Astrocyte (in vitro differentiated cells and primary cell): ENCODE measurements at regions not wholly inside any gene's neighbourhood (a gene's known extent, or its start where the extent isn't known, plus 50 kb on each side); places are given as distances from the start of the nearest gene placed in this dataset.

Experiments used
- DNase-seq: peaks from one replicate; pipeline ENCODE4 v3.0.0-alpha.2; 2010; ENCODE audit warnings: low read depth
- FAIRE-seq: peaks from 2 replicates; lab custom pipeline; 2011; peaks lifted over from hg19 to GRCh38; lab: Jason Lieb, UNC
- H2AFZ ChIP-seq: 2 replicates; pipeline ENCODE4 v1.6.0; 2012; ENCODE audit warnings: low read depth, low read length, inconsistent platforms
- H3K27ac ChIP-seq: 2 replicates; pipeline ENCODE4 v1.5.1; 2011; ENCODE audit warnings: low read depth, low read length, inconsistent platforms
- H3K27me3 ChIP-seq: 2 replicates; pipeline ENCODE4 v1.6.0; 2011; ENCODE audit warnings: low read length, inconsistent platforms; ENCODE audit not compliant: insufficient read depth
- H3K36me3 ChIP-seq: 2 replicates; pipeline ENCODE4 v1.5.1; 2011; ENCODE audit warnings: low read length, inconsistent platforms; ENCODE audit not compliant: insufficient read depth
- H3K4me1 ChIP-seq: 2 replicates; pipeline ENCODE4 v1.5.1; 2011; ENCODE audit warnings: low read length, inconsistent platforms; ENCODE audit not compliant: insufficient read depth
- H3K4me2 ChIP-seq: 2 replicates; pipeline ENCODE4 v1.6.0; 2012; ENCODE audit warnings: low read length, inconsistent platforms
- H3K4me3 ChIP-seq: 2 replicates; pipeline ENCODE4 v1.5.1; 2011; ENCODE audit warnings: low read depth, mild to moderate bottlenecking, low read length, inconsistent platforms; ENCODE audit not compliant: insufficient read depth
- H3K79me2 ChIP-seq: 2 replicates; pipeline ENCODE4 v1.6.0; 2012; ENCODE audit warnings: mild to moderate bottlenecking, low read length, inconsistent platforms; ENCODE audit not compliant: insufficient read depth
- H3K9ac ChIP-seq: 2 replicates; pipeline ENCODE4 v1.6.0; 2012; ENCODE audit warnings: mild to moderate bottlenecking, low read length, inconsistent platforms
- H3K9me3 ChIP-seq: 2 replicates; pipeline ENCODE4 v1.5.1; 2012; ENCODE audit warnings: low read depth, mild to moderate bottlenecking, low read length, inconsistent platforms; ENCODE audit not compliant: insufficient read depth
- H4K20me1 ChIP-seq: 2 replicates; pipeline ENCODE4 v1.6.0; 2012; ENCODE audit warnings: low read length, inconsistent platforms; ENCODE audit not compliant: insufficient read depth
- H3K27ac Mint-ChIP-seq: one replicate; pipeline ENCODE4 v1.8.0; 2021; ENCODE audit warnings: mild to moderate bottlenecking, mixed read lengths; ENCODE audit not compliant: unreplicated experiment
- H3K27me3 Mint-ChIP-seq: one replicate; pipeline ENCODE4 v1.8.0; 2021; ENCODE audit warnings: low read depth, mixed read lengths; ENCODE audit not compliant: unreplicated experiment
- H3K36me3 Mint-ChIP-seq: one replicate; pipeline ENCODE4 v1.8.0; 2021; ENCODE audit warnings: low read depth, mixed read lengths; ENCODE audit not compliant: unreplicated experiment
- H3K4me1 Mint-ChIP-seq: one replicate; pipeline ENCODE4 v1.8.0; 2021; ENCODE audit warnings: low read depth, mixed read lengths; ENCODE audit not compliant: unreplicated experiment
- H3K4me3 Mint-ChIP-seq: one replicate; pipeline ENCODE4 v1.8.0; 2021; ENCODE audit warnings: mild to moderate bottlenecking, moderate library complexity, mixed read lengths; ENCODE audit not compliant: unreplicated experiment
- H3K9me3 Mint-ChIP-seq: one replicate; pipeline ENCODE4 v1.8.0; 2021; ENCODE audit warnings: mild to moderate bottlenecking, mixed read lengths; ENCODE audit not compliant: unreplicated experiment
- EZH2 ChIP-seq: IDR thresholded peaks from 2 replicates; pipeline ENCODE4 v1.6.1; 2012; ENCODE audit warnings: mild to moderate bottlenecking, low read length, inconsistent platforms; ENCODE audit not compliant: insufficient read depth
- TF ChIP-seq, protein P1 (sequence below): IDR thresholded peaks from 2 replicates; pipeline ENCODE4 v1.5.1; 2011; ENCODE audit warnings: low read depth, mild to moderate bottlenecking, inconsistent platforms, low read length, moderate library complexity; ENCODE audit not compliant: insufficient read depth

DNA sequence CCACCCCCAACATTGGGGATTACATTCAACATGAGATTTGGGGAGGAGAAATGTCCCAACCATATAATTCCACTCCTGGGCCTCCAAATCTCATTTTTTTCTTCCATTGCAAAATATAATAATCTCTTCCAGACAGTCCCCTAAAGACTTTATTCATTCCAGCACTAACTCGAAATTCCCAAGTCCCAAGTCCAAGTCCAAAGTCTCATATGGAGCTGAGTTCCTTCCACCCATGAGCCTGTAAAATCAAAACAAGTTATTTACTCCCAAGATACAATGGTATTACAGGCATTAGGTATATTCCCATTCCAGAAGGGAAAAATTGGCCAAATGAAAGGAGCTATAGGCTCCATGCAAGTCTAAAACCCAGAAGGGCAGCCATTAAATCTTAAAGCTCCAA, 56.7 kb downstream of the P2RY1 start:
- Mint-ChIP-seq H3K4me3 (no peak overlapping the region), H3K27me3 (no peaks in the 10 kb centered on the region), H3K4me1 (no peaks in the 10 kb centered on the region), H3K36me3 (peaks cover 2% of the 10 kb centered on the region), H3K27ac (no peak overlapping the region), H3K9me3 (no peaks in the 10 kb centered on the region)
- Histone ChIP-seq H3K27ac (no peak overlapping the region), H3K36me3 (no peaks in the 10 kb centered on the region), H3K4me3 (no peak overlapping the region), H3K9me3 (no peaks in the 10 kb centered on the region), H3K27me3 (no peaks in the 10 kb centered on the region), H3K4me1 (no peaks in the 10 kb centered on the region), H2AFZ (no peak overlapping the region), H3K79me2 (no peaks in the 10 kb centered on the region), H4K20me1 (no peaks in the 10 kb centered on the region), H3K4me2 (no peak overlapping the region), H3K9ac (no peak overlapping the region)
- DNase-seq (no peak), FAIRE-seq (no peak)
- TF ChIP-seq EZH2: no peak
- TF ChIP-seq, protein P1, sequence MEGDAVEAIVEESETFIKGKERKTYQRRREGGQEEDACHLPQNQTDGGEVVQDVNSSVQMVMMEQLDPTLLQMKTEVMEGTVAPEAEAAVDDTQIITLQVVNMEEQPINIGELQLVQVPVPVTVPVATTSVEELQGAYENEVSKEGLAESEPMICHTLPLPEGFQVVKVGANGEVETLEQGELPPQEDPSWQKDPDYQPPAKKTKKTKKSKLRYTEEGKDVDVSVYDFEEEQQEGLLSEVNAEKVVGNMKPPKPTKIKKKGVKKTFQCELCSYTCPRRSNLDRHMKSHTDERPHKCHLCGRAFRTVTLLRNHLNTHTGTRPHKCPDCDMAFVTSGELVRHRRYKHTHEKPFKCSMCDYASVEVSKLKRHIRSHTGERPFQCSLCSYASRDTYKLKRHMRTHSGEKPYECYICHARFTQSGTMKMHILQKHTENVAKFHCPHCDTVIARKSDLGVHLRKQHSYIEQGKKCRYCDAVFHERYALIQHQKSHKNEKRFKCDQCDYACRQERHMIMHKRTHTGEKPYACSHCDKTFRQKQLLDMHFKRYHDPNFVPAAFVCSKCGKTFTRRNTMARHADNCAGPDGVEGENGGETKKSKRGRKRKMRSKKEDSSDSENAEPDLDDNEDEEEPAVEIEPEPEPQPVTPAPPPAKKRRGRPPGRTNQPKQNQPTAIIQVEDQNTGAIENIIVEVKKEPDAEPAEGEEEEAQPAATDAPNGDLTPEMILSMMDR: no peak

DNA sequence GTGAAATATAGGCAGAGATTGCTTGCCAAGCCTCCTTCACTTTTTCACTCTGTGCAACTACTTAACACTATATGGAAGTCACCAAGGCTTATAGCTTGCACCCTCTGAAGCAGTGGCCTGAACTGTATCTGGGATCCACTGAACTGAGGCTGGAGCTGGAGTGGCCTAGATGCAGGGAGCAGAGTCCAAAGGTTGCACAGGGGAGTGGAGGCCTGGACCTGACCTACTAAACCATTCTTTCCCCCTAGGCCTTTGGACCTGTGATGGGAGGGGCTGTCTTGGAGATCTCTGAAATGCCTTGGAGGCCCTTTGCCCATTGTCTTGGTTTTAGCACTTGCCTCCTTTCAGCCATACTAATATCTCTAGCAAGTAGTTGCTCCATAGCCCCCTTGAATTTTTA, 57.5 kb downstream of the P2RY1 start:
- Histone ChIP-seq H3K36me3 (no peaks in the 10 kb centered on the region), H4K20me1 (no peaks in the 10 kb centered on the region), H3K4me3 (no peak overlapping the region), H3K9ac (no peak overlapping the region), H3K9me3 (no peaks in the 10 kb centered on the region), H3K79me2 (no peaks in the 10 kb centered on the region), H3K27me3 (no peaks in the 10 kb centered on the region), H3K4me1 (no peaks in the 10 kb centered on the region), H3K27ac (no peak overlapping the region), H2AFZ (no peak overlapping the region), H3K4me2 (no peak overlapping the region)
- Mint-ChIP-seq H3K27me3 (no peaks in the 10 kb centered on the region), H3K27ac (no peak overlapping the region), H3K4me1 (no peaks in the 10 kb centered on the region), H3K9me3 (no peaks in the 10 kb centered on the region), H3K4me3 (no peak overlapping the region), H3K36me3 (peaks cover 2% of the 10 kb centered on the region)
- DNase-seq (no peak), FAIRE-seq (no peak)
- TF ChIP-seq EZH2: no peak
- TF ChIP-seq, protein P1: no peak

DNA sequence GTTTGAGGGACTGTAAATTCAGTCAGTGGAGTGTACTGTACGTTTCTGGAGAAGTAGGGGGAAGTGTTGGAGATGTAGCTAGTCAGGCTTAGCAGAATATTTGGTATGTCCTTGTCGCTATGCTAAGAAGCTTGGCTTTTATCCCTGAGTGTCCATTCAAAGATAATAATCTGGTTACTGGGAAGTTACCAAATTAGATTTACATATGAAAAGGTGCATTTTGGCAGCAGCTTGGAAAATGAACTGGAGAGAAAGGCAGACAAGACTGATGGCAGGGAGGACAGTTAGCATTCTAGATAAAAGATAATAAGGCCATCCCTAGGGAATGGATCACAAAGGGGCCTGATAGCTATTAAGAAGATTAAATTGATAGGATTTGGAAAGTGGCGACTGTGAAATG, 58.7 kb downstream of the P2RY1 start:
- no peaks in the 10 kb centered on the region for H3K79me2 ChIP-seq
- no peaks in the 10 kb centered on the region for H3K9me3 Mint-ChIP-seq
- no peaks in the 10 kb centered on the region for H3K27me3 Mint-ChIP-seq
- H2AFZ ChIP-seq: no peak overlapping the region
- H3K27ac ChIP-seq: no peak overlapping the region
- H3K9me3 ChIP-seq: no peaks in the 10 kb centered on the region
- H3K36me3 ChIP-seq: no peaks in the 10 kb centered on the region
- H3K27me3 ChIP-seq: no peaks in the 10 kb centered on the region
- no peaks in the 10 kb centered on the region for H4K20me1 ChIP-seq
- H3K4me1 Mint-ChIP-seq: no peaks in the 10 kb centered on the region
- H3K27ac Mint-ChIP-seq: no peak overlapping the region
- H3K4me1 ChIP-seq: no peaks in the 10 kb centered on the region
- no peak for FAIRE-seq
- no peak overlapping the region for H3K4me3 ChIP-seq
- no peak for TF ChIP-seq EZH2
- no peak overlapping the region for H3K9ac ChIP-seq
- DNase-seq: no peak
- H3K4me2 ChIP-seq: no peak overlapping the region
- peaks cover 2% of the 10 kb centered on the region for H3K36me3 Mint-ChIP-seq
- H3K4me3 Mint-ChIP-seq: no peak overlapping the region
